Eye (tissue), 1 donor: ENCODE measurements at regions not wholly inside any gene's neighbourhood (a gene's known extent, or its start where the extent isn't known, plus 50 kb on each side); places are given as distances from the start of the nearest gene placed in this dataset.
"Not testable (repeated sequence)": the region's sequence is repeated elsewhere in the genome, so short reads cannot be mapped to it uniquely, and the experiment has no call there.

ENCODE experiments used
- DNase-seq: peaks from one replicate; pipeline ENCODE4 v3.0.0-alpha.2; 2015

GRCh38 chrX:140064993-140065392, 99.7 kb upstream of the CXorf66 start:
- DNase-seq, result no peak

- peak; percentile 90 for DNase-seq
Observed at GRCh38 chrX:140057001-140057411, 91.7 kb upstream of the CXorf66 start.

DNA sequence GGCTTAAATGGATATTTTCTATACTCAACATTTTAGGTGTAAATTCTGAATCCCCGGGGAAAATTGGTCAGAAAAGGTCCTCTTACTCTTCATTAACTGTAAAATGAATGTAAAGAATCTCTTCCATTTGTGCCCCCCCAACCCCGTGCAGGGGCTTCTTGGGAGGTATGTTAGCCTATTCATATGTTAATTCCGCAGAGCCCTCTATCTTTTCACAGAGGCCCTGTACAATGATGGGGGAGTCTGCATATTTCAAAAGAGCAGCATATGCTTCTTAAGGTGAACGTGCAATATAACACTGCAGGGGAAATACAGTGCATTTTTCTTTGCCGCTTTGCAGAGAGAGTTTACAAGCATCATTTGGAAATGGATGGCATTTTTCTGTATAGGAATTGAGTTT, 88.5 kb upstream of the CXorf66 start:
- DNase-seq, result no peak

GRCh38 chrX:140050906-140051305, 85.6 kb upstream of the CXorf66 start:
- DNase-seq, result peak; percentile 37

DNA sequence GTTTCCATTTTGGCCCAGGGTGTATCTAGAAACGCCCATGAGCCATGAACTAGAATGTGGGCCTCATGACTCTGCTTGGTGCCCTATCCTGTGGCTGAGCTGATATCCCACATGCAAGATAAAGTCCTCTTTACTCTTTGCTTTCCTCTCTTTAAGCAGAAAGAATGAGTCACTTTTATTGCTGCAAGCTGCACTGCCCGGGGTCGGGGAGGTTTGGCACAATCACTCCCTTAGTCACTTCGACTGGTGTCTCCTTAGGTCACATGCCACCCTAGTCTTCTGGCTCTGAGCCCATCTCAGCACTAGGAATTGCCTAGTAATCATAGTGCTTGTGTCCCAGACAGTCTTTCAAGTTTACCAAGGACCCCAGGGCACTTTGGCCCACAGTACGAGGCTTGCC, 75.1 kb upstream of the CXorf66 start:
- DNase-seq, result no peak

GRCh38 chrX:140038842-140039241, 73.5 kb upstream of the CXorf66 start:
- no peak for DNase-seq

GRCh38 chrX:140034916-140035315, 69.6 kb upstream of the CXorf66 start:
- DNase-seq, result peak; percentile 3

- DNase-seq, result no peak
Observed at GRCh38 chrX:140022482-140022881, 57.2 kb upstream of the CXorf66 start.

DNA sequence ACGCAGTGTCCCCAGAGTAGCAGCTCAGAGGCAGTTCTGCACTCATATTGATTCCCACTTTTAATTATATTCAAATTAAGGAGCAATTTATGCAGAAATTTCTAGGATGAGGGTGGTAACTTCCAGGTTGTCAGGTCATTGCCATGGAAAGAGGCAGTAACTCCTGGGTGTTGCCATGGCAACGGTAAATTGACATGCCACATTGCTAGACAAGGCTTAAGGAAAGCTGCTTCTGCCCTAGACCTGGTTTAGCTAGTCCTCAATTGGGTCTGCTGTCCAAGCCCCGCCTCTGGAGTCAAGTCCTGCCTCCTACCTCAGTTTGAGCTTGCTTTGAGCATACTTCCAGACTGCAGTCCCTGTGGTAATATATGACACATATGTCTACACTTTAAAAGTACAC, 53.8 kb upstream of the CXorf66 start:
- not testable (repeated sequence) for DNase-seq
